ENCODE measurements at regions not wholly inside any gene's neighbourhood (a gene's known extent, or its start where the extent isn't known, plus 50 kb on each side); places are given as distances from the start of the nearest gene placed in this dataset.

DNA sequence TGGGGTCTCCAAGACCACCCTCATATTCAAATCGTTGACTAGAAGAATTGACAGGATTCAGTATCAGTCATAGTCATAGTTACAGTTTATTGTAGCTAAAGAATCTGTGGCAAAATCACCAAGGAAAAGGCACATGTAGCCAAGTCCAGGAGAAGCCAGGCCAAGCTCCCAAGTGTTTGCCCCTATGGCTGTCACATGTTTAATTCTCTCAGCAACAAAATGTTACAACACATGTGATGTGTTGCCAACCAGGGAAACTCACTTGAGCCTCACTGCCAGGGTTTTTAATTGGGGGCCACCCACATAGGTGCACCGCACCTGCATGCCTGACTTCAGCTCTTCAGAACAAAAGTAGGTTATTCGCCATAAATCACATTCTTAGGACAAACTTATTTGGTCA lies 1030.9 kb upstream of the CELF2 start:
- Mint-ChIP-seq H3K27me3 (ENCODE audit: low read depth) (no peaks in the 10 kb centered on the region), H3K36me3 (ENCODE audit: insufficient read depth in 2 of 2) (no peaks in the 10 kb centered on the region), H3K4me1 (ENCODE audit: low read depth) (no peaks in the 10 kb centered on the region), H3K9me3 (peaks cover 2 to 4% of the 10 kb centered on the region in 2 donors), H3K27ac (no peak overlapping the region), H3K4me3 (no peak overlapping the region)
- ATAC-seq (replicated peaks in 1 of 2) (no peak), DNase-seq (no peak)

- Mint-ChIP-seq H3K36me3 (ENCODE audit: insufficient read depth in 2 of 2) (no peaks in the 10 kb centered on the region), H3K4me1 (ENCODE audit: low read depth) (no peaks in the 10 kb centered on the region), H3K9me3 (peaks cover 2 to 4% of the 10 kb centered on the region in 2 donors), H3K27ac (no peak overlapping the region), H3K27me3 (ENCODE audit: low read depth) (no peaks in the 10 kb centered on the region), H3K4me3 (no peak overlapping the region)
- ATAC-seq (replicated peaks in 1 of 2) (no peak), DNase-seq (no peak)
Observed at GRCh38 chr10:9987197-9987596, 1030.5 kb upstream of the CELF2 start.

GRCh38 chr10:9992661-9993060 lies 1025.0 kb upstream of the CELF2 start:
- Mint-ChIP-seq H3K36me3 (ENCODE audit: insufficient read depth in 2 of 2) (no peaks in the 10 kb centered on the region), H3K27ac (no peak overlapping the region), H3K4me1 (ENCODE audit: low read depth) (no peaks in the 10 kb centered on the region), H3K4me3 (no peak overlapping the region), H3K9me3 (no peaks in the 10 kb centered on the region), H3K27me3 (ENCODE audit: low read depth) (no peaks in the 10 kb centered on the region)
- DNase-seq, result no peak
- no peak for ATAC-seq (replicated peaks in 1 of 2)

DNA sequence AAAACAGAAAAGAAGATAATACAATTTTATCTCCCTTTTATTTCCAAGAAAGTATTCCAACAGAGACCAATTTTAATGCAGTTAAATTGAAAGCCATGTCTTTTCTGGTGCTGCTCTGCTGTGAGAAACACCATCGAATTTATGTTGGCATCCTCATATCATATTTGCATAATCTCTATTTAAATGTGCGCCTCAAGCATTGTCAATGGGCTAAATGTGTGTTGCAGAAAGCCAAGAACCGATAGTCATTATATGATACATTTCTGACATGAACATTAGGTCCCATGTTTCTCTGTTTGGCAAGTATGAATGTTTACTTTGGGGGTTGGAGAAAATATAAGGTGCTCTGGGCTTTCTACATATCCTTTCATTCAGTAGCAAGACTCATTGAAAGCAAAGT lies 1023.5 kb upstream of the CELF2 start:
- DNase-seq (no peak), ATAC-seq (replicated peaks in 1 of 2) (no peak)
- Mint-ChIP-seq H3K36me3 (ENCODE audit: insufficient read depth in 2 of 2) (no peaks in the 10 kb centered on the region), H3K4me1 (ENCODE audit: low read depth) (no peaks in the 10 kb centered on the region), H3K4me3 (no peak overlapping the region), H3K9me3 (peaks cover 0 to 1% of the 10 kb centered on the region in 2 donors), H3K27me3 (ENCODE audit: low read depth) (no peaks in the 10 kb centered on the region), H3K27ac (no peak overlapping the region)

DNA sequence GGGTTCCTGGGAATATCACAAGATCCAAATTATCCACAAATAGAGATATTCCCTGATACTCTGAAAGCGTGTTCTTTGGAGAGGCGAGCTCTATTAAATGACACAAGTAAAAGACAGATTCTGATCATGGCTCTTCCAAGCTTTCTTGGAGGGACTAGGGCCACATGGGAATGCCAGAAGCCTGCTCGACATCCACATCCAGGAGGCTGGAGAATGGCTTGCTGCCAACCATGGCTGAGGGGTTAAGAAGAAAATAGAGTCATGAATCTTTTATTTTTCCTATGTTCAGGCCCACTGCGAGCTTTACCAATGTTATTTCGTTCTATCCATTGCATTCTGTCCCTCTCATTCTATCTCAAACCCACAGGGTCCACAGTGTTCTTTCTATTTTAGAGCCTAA lies 1018.0 kb upstream of the CELF2 start:
- DNase-seq, result no peak
- Mint-ChIP-seq H3K4me3 (no peak overlapping the region), H3K4me1 (ENCODE audit: low read depth) (no peaks in the 10 kb centered on the region), H3K27me3 (ENCODE audit: low read depth) (no peaks in the 10 kb centered on the region), H3K9me3 (peaks cover 0 to 1% of the 10 kb centered on the region in 2 donors), H3K27ac (no peak overlapping the region), H3K36me3 (ENCODE audit: insufficient read depth in 2 of 2) (no peaks in the 10 kb centered on the region)
- ATAC-seq (replicated peaks in 1 of 2), result no peak

- H3K36me3 Mint-ChIP-seq (ENCODE audit: insufficient read depth in 2 of 2), result no peaks in the 10 kb centered on the region
- H3K27me3 Mint-ChIP-seq (ENCODE audit: low read depth), result no peaks in the 10 kb centered on the region
Observed at GRCh38 chr10:10007957-10008356, 1009.7 kb upstream of the CELF2 start.

GRCh38 chr10:10010397-10010796 lies 1007.3 kb upstream of the CELF2 start:
- Mint-ChIP-seq H3K4me1 (ENCODE audit: low read depth) (no peaks in the 10 kb centered on the region), H3K4me3 (no peak overlapping the region), H3K9me3 (no peaks in the 10 kb centered on the region), H3K27me3 (ENCODE audit: low read depth) (no peaks in the 10 kb centered on the region), H3K36me3 (ENCODE audit: insufficient read depth in 2 of 2) (no peaks in the 10 kb centered on the region), H3K27ac (no peak overlapping the region)
- DNase-seq (no peak), ATAC-seq (replicated peaks in 1 of 2) (no peak)

More at GRCh38 chr10:10007957-10008356, 1009.7 kb upstream of the CELF2 start:
- H3K27ac Mint-ChIP-seq, result no peak overlapping the region
- ATAC-seq (replicated peaks in 1 of 2) (no peak), DNase-seq (no peak)
- no peak overlapping the region for H3K4me3 Mint-ChIP-seq
- no peaks in the 10 kb centered on the region for H3K4me1 Mint-ChIP-seq (ENCODE audit: low read depth)
- no peaks in the 10 kb centered on the region for H3K9me3 Mint-ChIP-seq

- H3K27me3 Mint-ChIP-seq (ENCODE audit: low read depth), result peaks cover 12% of the 10 kb centered on the region
- H3K4me3 Mint-ChIP-seq, result no peak overlapping the region
- no peak overlapping the region for H3K27ac Mint-ChIP-seq
- no peaks in the 10 kb centered on the region for H3K9me3 Mint-ChIP-seq
- no peaks in the 10 kb centered on the region for H3K4me1 Mint-ChIP-seq (ENCODE audit: low read depth)
- ATAC-seq (replicated peaks in 1 of 2) (no peak), DNase-seq (no peak)
- no peaks in the 10 kb centered on the region for H3K36me3 Mint-ChIP-seq (ENCODE audit: insufficient read depth in 2 of 2)
Observed at GRCh38 chr10:10014846-10015245, 1002.8 kb upstream of the CELF2 start.

- Mint-ChIP-seq H3K27me3 (ENCODE audit: low read depth) (peaks cover 12% of the 10 kb centered on the region), H3K36me3 (ENCODE audit: insufficient read depth in 2 of 2) (no peaks in the 10 kb centered on the region), H3K27ac (no peak overlapping the region), H3K4me3 (no peak overlapping the region), H3K9me3 (peaks cover 0 to 3% of the 10 kb centered on the region in 2 donors), H3K4me1 (ENCODE audit: low read depth) (no peaks in the 10 kb centered on the region)
- ATAC-seq (replicated peaks in 1 of 2), result no peak
- no peak for DNase-seq
Observed at GRCh38 chr10:10017716-10018115, 1000.0 kb upstream of the CELF2 start.

- ATAC-seq (replicated peaks in 1 of 2), result no peak
- no peak overlapping the region for H3K27ac Mint-ChIP-seq
- peaks cover 0 to 3% of the 10 kb centered on the region in 2 donors for H3K9me3 Mint-ChIP-seq
Observed at GRCh38 chr10:10020945-10021344, 996.7 kb upstream of the CELF2 start.

GRCh38 chr10:10032991-10033390 lies 984.7 kb upstream of the CELF2 start:
- H3K4me1 Mint-ChIP-seq (ENCODE audit: low read depth), result no peaks in the 10 kb centered on the region
- H3K9me3 Mint-ChIP-seq, result no peaks in the 10 kb centered on the region
- no peak overlapping the region for H3K4me3 Mint-ChIP-seq
- no peak for DNase-seq
- H3K36me3 Mint-ChIP-seq (ENCODE audit: insufficient read depth in 2 of 2), result no peaks in the 10 kb centered on the region
- no peak overlapping the region for H3K27ac Mint-ChIP-seq
- no peak for ATAC-seq (replicated peaks in 1 of 2)
- no peaks in the 10 kb centered on the region for H3K27me3 Mint-ChIP-seq (ENCODE audit: low read depth)

More at GRCh38 chr10:10020945-10021344, 996.7 kb upstream of the CELF2 start:
- H3K36me3 Mint-ChIP-seq (ENCODE audit: insufficient read depth in 2 of 2), result no peaks in the 10 kb centered on the region
- H3K4me3 Mint-ChIP-seq, result no peak overlapping the region
- no peak for DNase-seq
- no peaks in the 10 kb centered on the region for H3K4me1 Mint-ChIP-seq (ENCODE audit: low read depth)
- H3K27me3 Mint-ChIP-seq (ENCODE audit: low read depth), result peaks cover 12% of the 10 kb centered on the region

DNA sequence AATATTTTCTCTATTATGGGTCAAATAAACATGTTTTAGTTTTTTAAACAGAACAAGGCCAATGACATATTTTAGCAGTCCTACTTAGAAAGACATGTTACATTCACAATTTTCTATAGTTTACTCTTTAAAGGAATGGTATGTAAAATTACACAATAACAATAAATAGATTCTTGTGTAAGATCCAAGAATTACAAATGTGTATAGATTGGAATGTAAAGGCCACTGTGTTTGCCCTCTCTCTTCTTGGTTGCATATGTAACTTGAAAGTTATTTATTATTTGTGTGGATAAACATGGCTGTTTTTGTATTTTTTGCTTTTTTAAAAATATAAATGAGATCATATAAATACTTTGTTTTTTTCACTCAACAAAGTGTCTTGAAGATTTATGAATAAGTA lies 979.3 kb upstream of the CELF2 start:
- Mint-ChIP-seq H3K27me3 (ENCODE audit: low read depth) (peaks cover 8% of the 10 kb centered on the region), H3K4me1 (ENCODE audit: low read depth) (no peaks in the 10 kb centered on the region), H3K9me3 (no peaks in the 10 kb centered on the region), H3K4me3 (no peak overlapping the region), H3K36me3 (ENCODE audit: insufficient read depth in 2 of 2) (no peaks in the 10 kb centered on the region), H3K27ac (no peak overlapping the region)
- DNase-seq (no peak), ATAC-seq (replicated peaks in 1 of 2) (no peak)

DNA sequence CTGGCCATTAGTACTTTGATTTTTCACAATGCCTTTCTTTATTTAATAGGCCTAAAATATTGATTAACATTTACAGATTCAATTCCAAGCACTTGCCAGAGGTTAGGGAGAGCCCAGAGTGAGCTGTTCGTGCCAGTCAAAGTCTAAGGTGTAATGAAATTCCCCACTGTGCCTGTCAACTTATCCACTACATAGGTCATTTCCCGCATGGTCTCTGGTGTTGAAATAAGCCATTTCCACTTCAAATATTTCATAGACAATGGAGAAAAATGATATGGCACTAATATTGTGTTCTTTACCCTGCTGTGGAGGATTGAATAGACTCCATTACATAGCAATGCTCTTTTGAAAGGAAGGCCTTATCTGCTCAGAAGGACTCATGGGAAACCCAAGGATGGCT lies 978.1 kb upstream of the CELF2 start:
- H3K27ac Mint-ChIP-seq, result no peak overlapping the region

DNA sequence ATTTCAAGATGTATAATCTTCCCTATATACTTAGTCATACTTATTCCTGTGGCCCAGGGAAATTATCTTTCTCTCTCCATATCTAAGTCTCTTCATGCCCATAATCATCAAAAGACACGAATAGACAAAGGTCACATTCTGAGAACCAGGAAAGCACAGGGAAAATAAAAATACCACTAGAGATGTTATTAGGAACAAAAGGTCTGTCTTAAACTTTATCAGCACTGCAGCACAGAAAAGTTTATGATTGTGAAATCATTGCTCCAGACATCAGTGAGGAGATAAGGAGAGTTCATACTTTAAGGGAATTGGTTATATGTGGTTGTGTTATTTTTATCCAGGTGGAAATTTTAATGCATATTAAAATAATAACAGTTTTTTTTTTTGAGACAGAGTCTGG lies 974.6 kb upstream of the CELF2 start:
- Mint-ChIP-seq H3K27ac (no peak overlapping the region), H3K4me3 (no peak overlapping the region)
- DNase-seq, result no peak

More for the DNA sequence above, 978.1 kb upstream of the CELF2 start:
- no peaks in the 10 kb centered on the region for H3K9me3 Mint-ChIP-seq
- H3K4me3 Mint-ChIP-seq, result no peak overlapping the region
- ATAC-seq (replicated peaks in 1 of 2), result no peak
- H3K4me1 Mint-ChIP-seq (ENCODE audit: low read depth), result no peaks in the 10 kb centered on the region
- no peak for DNase-seq
- H3K27me3 Mint-ChIP-seq (ENCODE audit: low read depth), result peaks cover 8% of the 10 kb centered on the region
- H3K36me3 Mint-ChIP-seq (ENCODE audit: insufficient read depth in 2 of 2), result no peaks in the 10 kb centered on the region

More for the DNA sequence above, 974.6 kb upstream of the CELF2 start:
- no peak for ATAC-seq (replicated peaks in 1 of 2)
- Mint-ChIP-seq H3K27me3 (ENCODE audit: low read depth) (peaks cover 8% of the 10 kb centered on the region), H3K4me1 (ENCODE audit: low read depth) (no peaks in the 10 kb centered on the region), H3K36me3 (ENCODE audit: insufficient read depth in 2 of 2) (no peaks in the 10 kb centered on the region), H3K9me3 (no peaks in the 10 kb centered on the region)

All from activated T-cell treated with anti-CD3 and anti-CD28 coated beads, Interleukin-2, amount 50 U/mL, for 72 hours (primary cell).